ENCODE measurements at regions not wholly inside any gene's neighbourhood (a gene's known extent, or its start where the extent isn't known, plus 50 kb on each side); places are given as distances from the start of the nearest gene placed in this dataset.

GRCh38 chr12:60107992-60108391, 512.2 kb downstream of the SLC16A7 start:
- intact Hi-C loops (cut with micrococcal nuclease), result no loop called here
- no peak for DNase-seq
- no peak for ATAC-seq

- intact Hi-C loops (cut with micrococcal nuclease), result no loop called here
Observed at GRCh38 chr12:60112063-60112462, 516.2 kb downstream of the SLC16A7 start.

DNA sequence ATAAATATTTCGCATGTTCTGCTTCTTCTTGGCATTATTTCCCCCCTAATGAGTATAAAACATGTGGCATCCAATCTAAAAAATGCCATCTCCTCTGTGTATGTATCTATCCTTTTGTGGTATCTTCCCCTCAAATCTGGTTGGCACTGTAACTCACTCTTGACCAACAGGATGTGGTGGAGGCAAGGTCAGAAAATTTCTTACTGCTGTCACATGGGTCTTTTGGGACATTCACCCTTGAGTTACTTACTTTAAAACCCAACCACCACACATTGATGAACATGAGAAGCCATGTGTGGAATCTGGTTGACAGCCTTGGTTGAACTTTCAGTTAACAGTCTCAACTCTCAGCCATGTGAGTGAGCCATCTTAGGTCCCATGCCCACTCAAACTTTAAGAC, 516.9 kb downstream of the SLC16A7 start:
- no peak for DNase-seq
- intact Hi-C loops (cut with micrococcal nuclease), result no loop called here
- no peak for ATAC-seq

More at GRCh38 chr12:60112063-60112462, 516.2 kb downstream of the SLC16A7 start:
- DNase-seq (no peak), ATAC-seq (no peak)

DNA sequence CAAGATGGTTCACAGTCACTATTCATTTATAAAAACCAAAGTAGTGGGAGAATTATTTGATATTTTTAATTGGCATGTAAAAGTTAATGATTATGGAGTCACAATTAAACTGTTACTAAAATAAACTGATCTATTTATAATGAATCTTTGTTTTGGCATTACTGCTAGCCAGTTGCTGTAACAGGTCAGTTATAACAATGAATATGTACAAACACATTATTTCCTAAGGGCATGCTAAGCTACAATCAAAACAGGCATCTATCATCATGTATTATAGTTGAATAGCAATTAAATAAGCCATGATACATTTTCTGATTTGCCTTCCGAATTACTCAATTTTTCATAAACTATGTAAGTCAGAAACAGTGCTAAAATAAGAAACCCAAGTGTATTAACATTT, 518.3 kb downstream of the SLC16A7 start:
- intact Hi-C loops (cut with micrococcal nuclease), result no loop called here
- DNase-seq (no peak), ATAC-seq (no peak)

DNA sequence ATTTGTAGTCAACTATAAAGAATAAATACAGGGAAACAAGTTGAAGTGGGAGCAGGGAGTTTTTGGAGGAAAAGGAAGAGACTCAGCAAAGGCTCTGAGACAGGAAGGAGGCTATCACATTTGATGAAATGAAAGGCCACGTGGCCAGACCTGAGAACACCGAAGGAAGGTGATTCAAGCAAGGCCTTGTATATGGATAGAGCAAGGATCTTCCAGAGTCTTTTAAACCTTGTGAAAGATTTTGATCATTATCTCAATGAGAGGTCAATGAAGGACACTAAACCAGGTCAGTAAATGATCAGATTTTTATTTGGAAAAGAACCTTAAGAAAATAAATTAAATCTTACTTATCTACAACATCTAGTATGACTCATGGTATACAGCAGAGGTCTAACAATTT, 523.5 kb downstream of the SLC16A7 start:
- DNase-seq (no peak), ATAC-seq (no peak)
- intact Hi-C loops (cut with micrococcal nuclease), result no loop called here

GRCh38 chr12:60120199-60120598, 524.4 kb downstream of the SLC16A7 start:
- no peak for DNase-seq
- ATAC-seq, result no peak
- intact Hi-C loops (cut with micrococcal nuclease), result no loop called here

DNA sequence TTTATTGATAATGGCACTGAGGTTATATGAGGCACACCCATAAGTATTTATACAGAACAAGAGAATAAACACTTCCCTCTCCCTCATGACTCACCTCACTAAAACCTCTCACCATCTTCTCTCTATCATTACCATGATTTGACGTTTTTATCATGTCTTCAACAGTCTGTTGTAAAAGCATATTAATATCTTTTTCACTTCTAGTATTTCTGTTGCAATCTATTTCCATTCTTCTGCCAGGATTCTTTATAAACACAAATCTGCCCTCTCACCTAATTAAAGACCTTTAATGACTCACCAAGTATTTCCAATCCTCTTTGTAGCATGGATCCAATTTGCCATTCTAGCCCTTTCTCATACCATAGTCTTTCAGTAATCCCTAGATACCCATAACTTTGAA, 527.7 kb downstream of the SLC16A7 start:
- intact Hi-C loops (cut with micrococcal nuclease), result no loop called here
- ATAC-seq, result no peak
- DNase-seq, result no peak

DNA sequence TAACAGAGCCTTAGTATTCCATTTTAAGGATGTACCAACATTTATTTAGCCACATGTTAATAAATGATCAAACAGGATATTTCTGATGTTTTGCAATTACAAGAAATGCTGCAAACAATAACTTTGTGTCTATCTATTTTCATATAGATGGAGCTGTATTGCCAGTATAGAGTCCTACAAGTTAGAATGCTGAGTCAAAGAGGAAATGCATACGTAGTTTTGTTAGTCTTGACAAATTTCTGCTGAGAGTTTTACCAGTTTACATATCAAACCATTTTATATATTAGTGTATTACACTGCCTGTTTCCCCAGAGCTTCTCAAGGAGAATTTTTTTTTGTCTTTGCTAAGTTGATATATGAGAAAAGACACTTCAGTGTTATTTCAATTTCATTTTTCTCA, 541.7 kb downstream of the SLC16A7 start:
- intact Hi-C loops (cut with micrococcal nuclease), result no loop called here
- DNase-seq (no peak), ATAC-seq (no peak)

DNA sequence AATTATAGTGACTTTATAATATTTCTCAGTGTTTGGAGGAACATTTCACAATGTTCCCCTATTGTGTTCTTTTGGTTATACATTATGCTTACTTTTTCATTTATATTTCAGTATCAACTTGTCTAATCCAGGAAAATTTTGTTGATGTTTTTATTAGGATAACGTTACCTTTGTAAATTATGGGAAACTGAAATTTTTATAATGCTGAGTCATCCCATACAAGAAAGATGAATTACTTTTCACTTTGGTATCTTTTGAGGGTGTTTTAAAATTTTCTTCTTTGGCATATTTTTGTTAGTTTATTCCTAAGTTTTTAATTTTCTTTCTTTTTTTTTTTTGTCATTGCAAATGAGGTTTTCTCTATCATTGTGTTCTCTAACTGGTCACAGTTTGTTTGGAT, 542.7 kb downstream of the SLC16A7 start:
- ATAC-seq, result no peak
- intact Hi-C loops (cut with micrococcal nuclease), result no loop called here
- DNase-seq, result no peak

DNA sequence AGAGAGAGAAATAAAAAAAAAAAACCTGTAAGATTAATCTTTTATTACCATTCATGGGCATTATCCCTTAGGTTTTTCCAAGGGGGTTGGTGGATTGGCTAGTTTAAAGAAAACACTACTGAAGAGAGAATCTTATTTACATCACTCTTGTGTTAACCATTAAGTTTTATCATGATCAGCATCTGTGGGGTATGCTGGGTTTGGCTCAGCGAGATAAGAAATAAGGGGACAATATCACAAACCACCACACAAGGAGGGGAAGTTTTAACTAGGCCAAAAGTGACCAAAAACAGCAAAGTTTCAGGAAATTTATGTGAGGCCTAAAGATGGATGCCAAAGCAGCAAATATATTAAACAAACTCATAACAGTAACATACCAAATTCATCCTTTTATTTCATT, 548.6 kb downstream of the SLC16A7 start:
- DNase-seq, result no peak
- intact Hi-C loops (cut with micrococcal nuclease), result no loop called here
- no peak for ATAC-seq

GRCh38 chr12:60148109-60148508, 552.3 kb downstream of the SLC16A7 start:
- no peak for DNase-seq
- no peak for ATAC-seq
- intact Hi-C loops (cut with micrococcal nuclease), result no loop called here

GRCh38 chr12:60148831-60149230, 553.0 kb downstream of the SLC16A7 start:
- intact Hi-C loops (cut with micrococcal nuclease), result no loop called here
- ATAC-seq (no peak), DNase-seq (no peak)

GRCh38 chr12:60152756-60153155, 556.9 kb downstream of the SLC16A7 start:
- no peak for ATAC-seq
- intact Hi-C loops (cut with micrococcal nuclease), result no loop called here
- no peak for DNase-seq

GRCh38 chr12:60159761-60160160, 563.9 kb downstream of the SLC16A7 start:
- DNase-seq, result no peak
- intact Hi-C loops (cut with micrococcal nuclease), result no loop called here

GRCh38 chr12:60162988-60163720, 567.3 kb downstream of the SLC16A7 start:
- no peak for DNase-seq
- no peak for ATAC-seq
- intact Hi-C loops (cut with micrococcal nuclease), result no loop called here

More at GRCh38 chr12:60159761-60160160, 563.9 kb downstream of the SLC16A7 start:
- ATAC-seq, result no peak

DNA sequence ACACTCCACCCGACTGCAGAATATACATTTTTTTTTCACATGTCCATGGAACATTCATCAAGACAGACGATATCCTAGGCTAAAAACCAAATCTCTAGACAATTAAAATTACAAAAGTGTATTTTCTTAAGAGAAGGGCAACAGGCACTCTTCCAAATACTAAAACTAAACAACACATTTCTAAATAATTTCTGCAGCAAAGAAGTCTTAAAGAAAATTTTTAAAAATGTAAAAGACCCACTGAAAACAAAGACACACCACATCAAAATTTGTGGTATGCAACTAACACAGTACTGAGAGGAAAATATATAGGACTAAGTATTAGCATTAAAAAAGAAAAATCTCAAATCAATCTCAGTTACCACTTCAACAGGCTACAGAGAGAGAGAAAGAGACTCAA, 570.0 kb downstream of the SLC16A7 start:
- intact Hi-C loops (cut with micrococcal nuclease), result no loop called here
- DNase-seq, result no peak
- ATAC-seq, result no peak

GRCh38 chr12:60168441-60168840, 572.6 kb downstream of the SLC16A7 start:
- DNase-seq, result no peak
- ATAC-seq, result no peak
- intact Hi-C loops (cut with micrococcal nuclease), result no loop called here

DNA sequence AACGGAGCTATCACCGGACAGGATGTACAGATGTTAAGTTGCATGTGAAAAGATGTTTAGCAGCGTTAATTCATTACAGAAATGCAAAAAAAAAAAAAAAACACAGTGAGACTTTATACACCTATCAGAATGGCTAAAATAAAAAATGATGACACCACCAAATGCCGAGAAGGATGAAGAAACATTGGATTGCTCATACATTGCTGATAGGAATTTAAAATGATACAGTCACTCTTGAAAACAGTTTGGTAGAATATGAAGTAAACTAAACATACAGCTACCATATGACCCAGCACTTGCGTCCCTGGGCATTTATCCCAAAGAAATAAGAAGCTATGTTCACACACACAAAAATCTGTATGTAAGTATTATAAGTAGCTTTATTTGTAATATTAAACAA, 574.1 kb downstream of the SLC16A7 start:
- ATAC-seq, result no peak
- DNase-seq, result no peak
- intact Hi-C loops (cut with micrococcal nuclease), result no loop called here

DNA sequence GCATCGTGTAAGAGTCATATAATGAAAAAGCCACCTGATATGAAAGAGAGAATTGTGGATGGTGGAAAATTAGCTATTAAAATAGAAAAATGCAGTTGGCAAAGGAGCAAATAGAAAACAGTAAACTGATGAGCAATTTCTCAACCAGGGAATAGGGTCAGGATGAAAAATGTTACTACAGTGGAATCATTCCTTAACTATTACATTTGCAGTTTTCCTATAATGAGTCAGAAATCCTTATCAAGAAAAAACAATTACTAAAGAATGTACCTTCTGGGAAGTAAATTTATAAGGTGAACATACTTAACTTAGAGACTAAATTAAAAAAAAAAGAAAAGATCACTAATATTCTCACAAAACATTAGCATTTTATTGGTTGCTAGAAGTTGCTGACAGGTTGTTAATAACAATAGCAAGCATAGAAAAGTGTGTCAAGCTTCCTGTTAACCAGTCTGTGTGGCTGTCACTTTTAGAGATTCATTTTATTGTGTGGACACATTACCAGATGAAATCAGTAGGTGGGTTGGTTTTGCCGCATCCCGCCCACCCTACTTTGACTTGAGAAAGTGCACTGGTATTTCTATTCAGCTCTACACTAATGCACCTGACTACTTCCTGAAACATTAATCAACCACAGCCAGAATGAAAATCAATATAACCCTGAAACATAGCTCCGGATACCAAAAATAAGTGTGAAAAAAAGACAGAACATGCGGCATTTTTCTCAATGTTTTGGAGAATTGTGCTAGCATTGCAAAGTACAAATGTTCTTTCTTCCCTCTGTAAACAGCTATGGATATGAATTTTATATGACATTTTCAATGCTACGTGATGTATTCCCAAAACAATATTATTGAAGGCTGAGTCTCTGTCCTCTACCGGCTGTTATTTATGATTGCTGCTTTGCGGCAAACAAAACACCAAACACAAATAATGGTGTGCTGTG, 576.7 kb downstream of the SLC16A7 start:
- no peak for DNase-seq
- no peak for ATAC-seq
- intact Hi-C loops (cut with micrococcal nuclease), result no loop called here

Measured in left ventricle myocardium superior (tissue), 1 donor.